Stomach (tissue), 4 donors: ENCODE measurements at regions not wholly inside any gene's neighbourhood (a gene's known extent, or its start where the extent isn't known, plus 50 kb on each side); places are given as distances from the start of the nearest gene placed in this dataset.

Experiments
- EP300 ChIP-seq: sonication (generic); formaldehyde crosslinking; IDR thresholded peaks from one replicate; pipeline ENCODE4 v1.6.1; 2017; ENCODE audit warnings: antibody characterized with exemption
- POLR2A ChIP-seq, 4 donors: fragments of 450-650 bp; IDR thresholded peaks; one replicate each; pipeline ENCODE4 v1.6.1; 2016; ENCODE audit warnings: antibody characterized with exemption in 4 of 4, control low read depth in 2 of 4, mild to moderate bottlenecking in 1 of 4, moderate library complexity in 1 of 4
- POLR2AphosphoS5 ChIP-seq, 3 donors: sonication (generic); formaldehyde crosslinking; IDR thresholded peaks; one replicate each; pipeline ENCODE4 v1.6.1; 2016; ENCODE audit warnings: antibody characterized with exemption in 3 of 3
- TF ChIP-seq, protein P1 (sequence below), 7 experiments: fragments of 450-650 bp in 4 of 7; fragments of 200-600 bp in 3 of 7; sonication (generic) in 3 of 7; IDR thresholded peaks; one replicate each; pipeline ENCODE4 v1.5.1; 2016 to 2019; ENCODE audit warnings: antibody characterized with exemption in 7 of 7, control low read depth in 2 of 7, mild to moderate bottlenecking in 1 of 7

DNA sequence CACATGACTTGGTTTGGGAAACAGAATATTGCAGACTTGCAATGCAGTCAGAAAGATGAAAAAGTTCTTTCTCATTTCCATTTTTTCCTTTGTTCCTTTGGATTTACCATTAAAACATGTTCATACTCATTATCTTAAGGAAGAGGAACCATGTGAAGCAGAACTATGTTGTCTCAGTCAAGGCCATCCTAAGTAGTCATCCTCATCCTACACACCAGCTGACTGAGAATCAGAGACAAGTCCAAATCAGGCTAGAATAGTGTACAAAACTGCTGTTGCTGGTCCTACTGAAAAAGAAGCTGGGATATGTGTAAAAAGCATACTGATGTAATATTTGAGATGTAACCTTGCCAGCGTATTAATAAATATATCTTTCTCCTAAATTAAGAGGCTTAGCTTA, 433.4 kb downstream of the SLITRK5 start:
- TF ChIP-seq POLR2A (IDR thresholded peaks at IDR 0.05) = no peak
- TF ChIP-seq, protein P1, sequence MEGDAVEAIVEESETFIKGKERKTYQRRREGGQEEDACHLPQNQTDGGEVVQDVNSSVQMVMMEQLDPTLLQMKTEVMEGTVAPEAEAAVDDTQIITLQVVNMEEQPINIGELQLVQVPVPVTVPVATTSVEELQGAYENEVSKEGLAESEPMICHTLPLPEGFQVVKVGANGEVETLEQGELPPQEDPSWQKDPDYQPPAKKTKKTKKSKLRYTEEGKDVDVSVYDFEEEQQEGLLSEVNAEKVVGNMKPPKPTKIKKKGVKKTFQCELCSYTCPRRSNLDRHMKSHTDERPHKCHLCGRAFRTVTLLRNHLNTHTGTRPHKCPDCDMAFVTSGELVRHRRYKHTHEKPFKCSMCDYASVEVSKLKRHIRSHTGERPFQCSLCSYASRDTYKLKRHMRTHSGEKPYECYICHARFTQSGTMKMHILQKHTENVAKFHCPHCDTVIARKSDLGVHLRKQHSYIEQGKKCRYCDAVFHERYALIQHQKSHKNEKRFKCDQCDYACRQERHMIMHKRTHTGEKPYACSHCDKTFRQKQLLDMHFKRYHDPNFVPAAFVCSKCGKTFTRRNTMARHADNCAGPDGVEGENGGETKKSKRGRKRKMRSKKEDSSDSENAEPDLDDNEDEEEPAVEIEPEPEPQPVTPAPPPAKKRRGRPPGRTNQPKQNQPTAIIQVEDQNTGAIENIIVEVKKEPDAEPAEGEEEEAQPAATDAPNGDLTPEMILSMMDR (IDR thresholded peaks at IDR 0.05) = no peak
- no peak for TF ChIP-seq POLR2AphosphoS5 (IDR thresholded peaks at IDR 0.05)
- TF ChIP-seq EP300 = no peak
